Motor neuron (in vitro differentiated cells): ENCODE measurements at regions not wholly inside any gene's neighbourhood (a gene's known extent, or its start where the extent isn't known, plus 50 kb on each side); places are given as distances from the start of the nearest gene placed in this dataset.
"Not testable (repeated sequence)": the region's sequence is repeated elsewhere in the genome, so short reads cannot be mapped to it uniquely, and the experiment has no call there.

ENCODE experiments used
- ATAC-seq, 8 experiments: fragments of 200-7000 bp; cut with Tn5 transposase; replicated peaks in 6 of 8; 2 replicates each; pipeline ENCODE4 v1.8.0; 2021; ENCODE audit warnings: mild to moderate bottlenecking in 8 of 8, moderate library complexity in 8 of 8
- H3K27ac ChIP-seq, 2 donors: fragments of 250-450 bp; sonication (Bioruptor Pico); 2 replicates each; pipeline ENCODE4 v1.9.0; 2021; ENCODE audit warnings: antibody characterized with exemption in 2 of 2, mild to moderate bottlenecking in 2 of 2, moderate library complexity in 1 of 2
- H3K4me1 ChIP-seq, 2 donors: fragments of 250-450 bp; sonication (Bioruptor Pico); replicated peaks in 1 of 2; 2 replicates each; pipeline ENCODE4 v1.6.1; 2021; ENCODE audit warnings: antibody characterized with exemption in 2 of 2, mild to moderate bottlenecking in 2 of 2, moderate library complexity in 1 of 2
- H3K4me3 ChIP-seq, 5 donors: fragments of 250-450 bp; sonication (Bioruptor Pico); 2 replicates each; pipeline ENCODE4 v1.9.0; 2021; ENCODE audit warnings: antibody characterized with exemption in 5 of 5, mild to moderate bottlenecking in 5 of 5, moderate library complexity in 4 of 5
- WGBS, 10 experiments: fragments of 450-650 bp; shearing (Covaris generic); methylation state at CpG; one replicate each; pipeline ENCODE4 v1.0.0; 2022; 5-methylcytosine and 5-hydroxymethylcytosine counted together
- in situ Hi-C, 9 experiments: fragments of 400-800 bp; cut with MboI; loops; one replicate each; pipeline ENCODE4 v1.15.0; 2021; ENCODE audit warnings: low sequenced_read_pairs in 9 of 9, low pct_unique_long_range_greater_than_20kb in 2 of 9; ENCODE audit not compliant: unreplicated experiment in 9 of 9

GRCh38 chr15:95700692-95701091, 629.8 kb upstream of the NR2F2 start:
- 0 to 86% (median 40%) methylated on average over 1 of the region's 1 CpG; no CpG with 5 or more reads in 7 of the 10 experiments for WGBS, 10 experiments
- ATAC-seq, in situ Hi-C loops: not testable (repeated sequence)

DNA sequence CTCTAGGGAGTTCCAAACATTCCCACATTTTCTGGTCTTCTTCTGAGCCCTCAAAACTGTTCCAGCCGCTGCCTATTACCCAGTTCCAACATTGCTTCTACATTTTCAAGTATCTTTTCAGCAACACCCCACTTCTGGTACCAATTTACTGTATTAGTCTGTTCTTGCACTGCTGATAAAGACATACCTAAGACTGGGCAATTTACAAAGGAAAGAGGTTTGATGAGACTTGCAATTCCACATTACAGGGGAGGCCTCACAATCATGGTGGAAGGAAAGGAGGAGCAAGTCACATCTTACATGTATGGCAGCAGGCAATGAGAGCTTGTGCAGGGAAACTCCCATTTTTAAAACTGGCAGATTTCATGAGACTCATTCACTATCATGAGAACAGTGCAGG, 629.1 kb upstream of the NR2F2 start:
- Histone ChIP-seq H3K27ac (no peak overlapping the region), H3K4me3 (no peak overlapping the region), H3K4me1 (no peaks in the 10 kb centered on the region)
- WGBS, 10 experiments, result 0 to 90% (median 0%) methylated on average over 1 of the region's 1 CpG; no CpG with 5 or more reads in 3 of the 10 experiments
- no peak for ATAC-seq
- in situ Hi-C loops, result no loop called here

More at GRCh38 chr15:95700692-95701091, 629.8 kb upstream of the NR2F2 start:
- H3K4me3 ChIP-seq, H3K27ac ChIP-seq, H3K4me1 ChIP-seq: not testable (repeated sequence)

DNA sequence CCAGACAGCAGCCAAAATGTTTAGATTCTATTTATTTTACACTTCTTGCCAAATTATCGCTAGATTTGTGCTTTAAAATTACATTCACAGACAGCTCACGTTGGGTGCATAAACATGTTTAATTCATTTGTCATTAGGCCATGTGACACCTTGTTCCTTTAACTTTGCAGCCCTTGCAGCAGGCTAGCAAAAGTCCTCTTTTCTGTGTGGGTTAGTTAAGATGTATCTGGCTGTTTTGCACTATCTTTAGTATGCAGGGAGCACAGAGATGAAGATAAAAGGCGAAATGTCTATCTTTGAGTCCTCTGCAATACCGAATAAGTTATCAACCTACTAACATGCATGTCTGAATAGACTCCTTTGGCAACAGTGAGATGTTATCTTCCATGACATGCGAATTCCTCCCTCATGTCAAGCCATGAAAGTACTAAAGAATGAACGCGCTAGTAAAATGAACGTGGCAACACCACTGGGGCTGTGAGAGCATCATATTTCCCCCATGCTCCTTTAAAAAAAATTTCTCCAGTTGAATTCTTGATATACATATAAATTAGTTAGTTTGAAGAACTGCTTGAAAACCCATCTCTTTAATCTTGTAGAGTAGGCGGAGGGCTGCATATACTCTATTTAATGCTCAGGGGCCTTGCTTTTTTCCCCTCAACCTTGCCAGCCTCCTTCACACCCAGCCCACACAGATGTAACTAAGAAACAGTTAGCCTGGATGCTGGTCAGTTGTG, 620.4 kb upstream of the NR2F2 start:
- peak in 1 of 8 experiments; percentile 21 for ATAC-seq
- Histone ChIP-seq H3K27ac (no peak overlapping the region), H3K4me1 (peaks cover 5 to 10% of the 10 kb centered on the region in 2 donors), H3K4me3 (no peak overlapping the region)
- in situ Hi-C loops, result no loop called here
- WGBS, 10 experiments, result 63 to 89% (median 83%) methylated on average over 2 to 9 of the region's 9 CpGs

DNA sequence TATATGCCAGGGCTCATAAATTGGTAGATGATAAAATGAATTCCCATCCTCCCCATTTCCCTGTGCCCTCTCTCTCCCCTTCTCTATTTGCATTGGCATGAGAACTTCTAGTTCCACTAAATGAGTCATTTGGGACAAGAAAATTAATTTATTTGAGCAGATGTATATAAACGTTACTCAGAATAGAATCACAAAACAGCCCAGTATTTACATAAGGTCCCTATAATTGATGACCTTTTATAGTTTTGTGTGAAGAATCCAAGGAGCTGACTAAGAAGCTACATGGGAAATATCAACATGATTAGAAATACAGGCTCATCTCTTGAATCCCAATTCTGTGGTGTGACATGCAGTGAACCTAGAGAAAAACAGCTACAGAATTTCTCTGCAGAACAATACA, 617.7 kb upstream of the NR2F2 start:
- Histone ChIP-seq H3K4me3 (no peak overlapping the region), H3K4me1 (peaks cover 19 to 31% of the 10 kb centered on the region in 2 donors), H3K27ac (no peak overlapping the region)
- WGBS, 10 experiments, result 0 to 33% (median 7%) methylated on average over 1 of the region's 1 CpG; no CpG with 5 or more reads in 2 of the 10 experiments
- peak in 3 of 8 experiments; percentile 16 to 78 (median 39) for ATAC-seq
- in situ Hi-C loops, result no loop called here

GRCh38 chr15:95713324-95713723, 617.2 kb upstream of the NR2F2 start:
- no peak overlapping the region for H3K4me3 ChIP-seq
- no peak overlapping the region for H3K27ac ChIP-seq
- peaks cover 19 to 31% of the 10 kb centered on the region in 2 donors for H3K4me1 ChIP-seq
- 43 to 96% (median 87%) methylated on average over 3 to 5 of the region's 5 CpGs for WGBS, 10 experiments
- in situ Hi-C loops, result no loop called here
- no peak for ATAC-seq

GRCh38 chr15:95715116-95715903, 615.2 kb upstream of the NR2F2 start:
- no peak overlapping the region for H3K27ac ChIP-seq
- 0 to 65% (median 59%) methylated on average over 1 to 3 of the region's 3 CpGs; no CpG with 5 or more reads in 2 of the 10 experiments for WGBS, 10 experiments
- no peak overlapping the region for H3K4me3 ChIP-seq
- in situ Hi-C loops, result no loop called here
- peaks cover 19 to 28% of the 10 kb centered on the region in 2 donors for H3K4me1 ChIP-seq
- peak in 2 of 8 experiments; percentile 7 to 57 for ATAC-seq

- peak in 7 of 8 experiments; percentile 31 to 95 (median 84) for ATAC-seq
- H3K4me3 ChIP-seq, result no peak overlapping the region
- H3K4me1 ChIP-seq, result peaks cover 19 to 28% of the 10 kb centered on the region in 2 donors
- H3K27ac ChIP-seq, result peak overlapping the region; percentile 16 to 33
- in situ Hi-C loops, result no loop called here
- 0 to 92% (median 36%) methylated on average over 2 to 5 of the region's 6 CpGs; no CpG with 5 or more reads in 4 of the 10 experiments for WGBS, 10 experiments
These were observed 614.4 kb upstream of the NR2F2 start for GRCh38 chr15:95715906-95716656.

- Histone ChIP-seq H3K4me1 (peaks cover 19 to 28% of the 10 kb centered on the region in 2 donors), H3K27ac (no peak overlapping the region), H3K4me3 (no peak overlapping the region)
- ATAC-seq, result peak in 1 of 8 experiments; percentile 8
- in situ Hi-C loops, result no loop called here
These were observed 613.8 kb upstream of the NR2F2 start for GRCh38 chr15:95716708-95717107.

- in situ Hi-C loops, result no loop called here
- no peak for ATAC-seq
- peaks cover 19 to 28% of the 10 kb centered on the region in 2 donors for H3K4me1 ChIP-seq
- H3K27ac ChIP-seq, result no peak overlapping the region
- no peak overlapping the region for H3K4me3 ChIP-seq
- WGBS, 10 experiments, result 33 to 100% (median 80%) methylated on average over 1 to 7 of the region's 7 CpGs; no CpG with 5 or more reads in 1 of the 10 experiments
These were observed 612.1 kb upstream of the NR2F2 start for GRCh38 chr15:95718441-95718840.

DNA sequence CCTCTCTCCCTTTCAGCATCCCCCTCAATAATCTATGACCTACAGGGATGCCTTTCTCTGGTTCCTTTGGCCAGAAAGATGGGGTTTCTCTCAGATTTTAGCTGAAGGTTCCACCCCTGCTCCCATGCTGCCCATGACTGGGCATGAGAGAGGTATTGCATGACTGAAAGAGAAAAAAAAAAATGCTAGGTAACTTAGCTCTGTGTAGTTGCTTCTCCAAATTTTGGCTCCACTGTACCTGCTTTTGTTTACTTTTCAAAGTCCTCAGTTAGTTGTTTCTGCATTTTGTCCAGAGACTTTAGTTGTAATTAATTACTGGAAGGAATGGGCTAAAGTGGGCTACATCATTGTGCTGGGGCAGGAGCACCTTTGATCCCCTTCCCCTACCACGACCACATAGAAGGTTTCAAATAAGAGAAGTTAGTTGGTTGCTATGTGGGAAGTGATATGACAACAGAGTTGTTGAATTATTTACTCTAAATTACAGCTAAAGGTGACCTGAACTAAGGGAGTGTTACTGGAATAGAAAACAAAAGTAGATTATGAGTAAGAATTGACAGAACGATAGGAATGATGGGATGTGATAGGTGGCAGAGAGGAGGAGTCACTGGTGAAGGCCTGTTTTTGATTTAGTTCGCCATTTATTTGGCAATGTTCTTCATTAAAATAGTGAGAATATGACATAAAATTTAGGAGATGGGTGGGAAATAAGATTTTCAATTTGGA, 605.4 kb upstream of the NR2F2 start:
- no peak overlapping the region for H3K4me3 ChIP-seq
- H3K4me1 ChIP-seq, result no peaks in the 10 kb centered on the region
- no peak for ATAC-seq
- in situ Hi-C loops, result no loop called here
- no peak overlapping the region for H3K27ac ChIP-seq
- WGBS, 10 experiments, result 23 to 100% (median 82%) methylated on average over 1 to 3 of the region's 3 CpGs

DNA sequence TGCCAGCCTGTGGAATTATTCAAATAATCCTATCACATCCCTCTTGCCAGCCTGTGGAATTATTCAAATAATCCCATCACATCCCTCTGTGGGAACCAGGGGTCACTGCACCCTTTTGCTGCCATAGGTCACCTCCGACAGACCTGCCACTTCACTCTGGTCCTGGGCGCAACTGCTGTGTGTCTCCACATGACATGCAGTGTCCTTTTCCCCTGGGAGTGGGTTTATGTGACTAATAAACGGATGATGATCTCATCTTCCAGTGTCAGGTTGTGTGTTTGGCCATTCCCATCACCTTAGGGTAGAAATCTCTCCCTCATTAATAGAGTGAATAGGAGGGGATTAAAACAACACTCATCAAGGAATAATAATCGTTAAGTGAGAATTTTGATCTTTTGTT, 603.6 kb upstream of the NR2F2 start:
- in situ Hi-C loops, result no loop called here
- peak in 5 of 8 experiments; percentile 36 to 73 (median 60) for ATAC-seq

GRCh38 chr15:95733931-95734330, 596.6 kb upstream of the NR2F2 start:
- 0 to 83% (median 70%) methylated on average over 1 to 2 of the region's 3 CpGs; no CpG with 5 or more reads in 1 of the 10 experiments for WGBS, 10 experiments
- in situ Hi-C loops, result no loop called here
- no peak overlapping the region for H3K27ac ChIP-seq
- no peak for ATAC-seq
- H3K4me3 ChIP-seq, result no peak overlapping the region
- H3K4me1 ChIP-seq, result peaks cover 0 to 2% of the 10 kb centered on the region in 2 donors

More for the DNA sequence above, 603.6 kb upstream of the NR2F2 start:
- Histone ChIP-seq H3K4me1 (no peaks in the 10 kb centered on the region), H3K27ac (no peak overlapping the region), H3K4me3 (no peak overlapping the region)
- 45 to 100% (median 85%) methylated on average over 1 to 4 of the region's 4 CpGs; no CpG with 5 or more reads in 2 of the 10 experiments for WGBS, 10 experiments
